Aorta (tissue), 5 donors: ENCODE measurements at regions not wholly inside any gene's neighbourhood (a gene's known extent, or its start where the extent isn't known, plus 50 kb on each side); places are given as distances from the start of the nearest gene placed in this dataset.

Experiments used
- ATAC-seq: fragments of 200-7000 bp; cut with Tn5 transposase; one replicate; pipeline ENCODE4 v1.9.1; 2022; ENCODE audit warnings: moderate library complexity; ENCODE audit not compliant: low FRiP score
- DNase-seq, 2 donors: peaks; one replicate each; pipeline ENCODE4 v3.0.0-alpha.2; 2020
- H3K27ac ChIP-seq, 2 donors: one replicate each; pipeline ENCODE4 v1.5.1; 2013; ENCODE audit warnings: low read length in 2 of 2, mild to moderate bottlenecking in 2 of 2, moderate library complexity in 2 of 2, control low read depth in 1 of 2, inconsistent platforms in 1 of 2, low read depth in 1 of 2
- H3K27me3 ChIP-seq, 2 donors: one replicate each; pipeline ENCODE4 v1.6.1; 2013; ENCODE audit warnings: control low read depth in 1 of 2, low read length in 1 of 2, mild to moderate bottlenecking in 1 of 2, moderate library complexity in 1 of 2; ENCODE audit not compliant: insufficient read depth in 2 of 2, control insufficient read depth in 1 of 2
- H3K36me3 ChIP-seq, 2 donors: one replicate each; pipeline ENCODE4 v1.6.1; 2013; ENCODE audit warnings: control low read depth in 1 of 2, low read length in 1 of 2, mild to moderate bottlenecking in 1 of 2; ENCODE audit not compliant: insufficient read depth in 2 of 2, control insufficient read depth in 1 of 2
- H3K4me1 ChIP-seq, 2 donors: one replicate each; pipeline ENCODE4 v1.6.1; 2013; ENCODE audit warnings: low read length in 2 of 2, control low read depth in 1 of 2, mild to moderate bottlenecking in 1 of 2, moderate library complexity in 1 of 2; ENCODE audit not compliant: insufficient read depth in 2 of 2, control insufficient read depth in 1 of 2
- H3K4me3 ChIP-seq, 2 donors: one replicate each; pipeline ENCODE4 v1.5.1; 2013; ENCODE audit warnings: low read length in 2 of 2, control low read depth in 1 of 2, mild to moderate bottlenecking in 1 of 2
- H3K9me3 ChIP-seq: one replicate; pipeline ENCODE4 v1.6.1; 2013; ENCODE audit warnings: mild to moderate bottlenecking, low read length; ENCODE audit not compliant: control insufficient read depth
- WGBS, 2 donors: extraction: QIAGEN DNeasy Blood & Tissue Kit; methylation state at CpG; one replicate each; pipeline ENCODE4 v1.1.7; 2013; 5-methylcytosine and 5-hydroxymethylcytosine counted together
- intact Hi-C, 2 donors: fragments of 100-400 bp; cut with DNase I; formaldehyde crosslinking; loops; one replicate each; pipeline versions ENCODE4 v1.14.2 to v1.15.0; 2022
- donor health status: healthy with polysubstance abuse.
- donor health status: Bipolar disorder and iron deficiency.
- donor health status: DM: no; HTN: no; CAD: no.
- donor health status: DM: no; HTN: no; CAD: no.
- donor health status: DM: yes; HTN: yes; CAD: no.

DNA sequence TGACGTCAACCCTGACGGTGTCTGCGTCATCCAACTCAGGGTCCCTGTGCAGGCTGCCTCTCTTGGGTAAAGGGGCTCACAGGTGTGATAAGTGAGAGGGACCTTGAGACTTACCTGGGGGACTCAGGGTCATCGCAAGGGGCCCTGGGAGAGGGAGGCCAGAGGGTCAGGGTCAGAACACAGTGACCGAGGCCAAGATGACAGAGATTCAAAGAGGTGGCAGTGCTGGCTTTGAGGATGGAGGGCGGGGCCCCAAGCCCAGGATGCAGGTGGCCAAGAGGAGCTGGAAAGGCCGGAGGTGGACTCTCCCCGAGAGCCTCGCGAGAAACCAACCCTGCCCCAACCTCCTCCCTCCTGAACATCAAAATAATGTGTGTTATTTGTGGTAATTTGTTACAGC is 165.2 kb upstream of the PPP2R2D start:
- 82 to 90% methylated on average over 10 of the region's 10 CpGs for WGBS, 2 donors
- peaks cover 10% of the 10 kb centered on the region for H3K9me3 ChIP-seq
- no peaks in the 10 kb centered on the region for H3K4me1 ChIP-seq
- ATAC-seq: no peak
- no peaks in the 10 kb centered on the region for H3K27me3 ChIP-seq
- H3K4me3 ChIP-seq: no peak overlapping the region
- H3K36me3 ChIP-seq: no peaks in the 10 kb centered on the region
- H3K27ac ChIP-seq: no peak overlapping the region
- intact Hi-C loops: loop anchor here in 1 of 2 donors (5.0 kb wide), 1 partner anchor 318 kb away; no protein-coding TSS in a partner anchor
- DNase-seq: peak; percentile 18 to 39

- intact Hi-C loops: loop anchor here in 1 of 2 donors (5.0 kb wide), 1 partner anchor 319 kb away; no protein-coding TSS in a partner anchor
- WGBS, 2 donors: 87% methylated on average over 12 of the region's 12 CpGs
- DNase-seq: peak in 1 of 2 donors; percentile 40
- no peaks in the 10 kb centered on the region for H3K27me3 ChIP-seq
- H3K9me3 ChIP-seq: peaks cover 10% of the 10 kb centered on the region
- H3K4me1 ChIP-seq: no peaks in the 10 kb centered on the region
- no peak for ATAC-seq
- H3K36me3 ChIP-seq: no peaks in the 10 kb centered on the region
- H3K27ac ChIP-seq: no peak overlapping the region
- H3K4me3 ChIP-seq: no peak overlapping the region
These were observed 164.4 kb upstream of the PPP2R2D start for GRCh38 chr10:131736321-131736980.

- Histone ChIP-seq H3K4me1 (no peaks in the 10 kb centered on the region), H3K4me3 (no peak overlapping the region), H3K9me3 (peaks cover 4% of the 10 kb centered on the region), H3K27ac (no peak overlapping the region), H3K36me3 (no peaks in the 10 kb centered on the region), H3K27me3 (no peaks in the 10 kb centered on the region)
- peak in 1 of 2 donors; percentile 38 for DNase-seq
- no peak for ATAC-seq
- 82 to 87% methylated on average over 18 of the region's 18 CpGs for WGBS, 2 donors
- intact Hi-C loops: loop anchor here in 1 of 2 donors (5.0 kb wide), 1 partner anchor 320 kb away; no protein-coding TSS in a partner anchor
These were observed 163.0 kb upstream of the PPP2R2D start for GRCh38 chr10:131737543-131738395.

GRCh38 chr10:131738396-131738735 is 162.4 kb upstream of the PPP2R2D start:
- H3K36me3 ChIP-seq: no peaks in the 10 kb centered on the region
- peaks cover 4% of the 10 kb centered on the region for H3K9me3 ChIP-seq
- peak in 1 of 2 donors; percentile 29 for DNase-seq
- intact Hi-C loops: loop anchor here in 1 of 2 donors (5.0 kb wide), 1 partner anchor 321 kb away; no protein-coding TSS in a partner anchor
- H3K4me3 ChIP-seq: no peak overlapping the region
- H3K4me1 ChIP-seq: no peaks in the 10 kb centered on the region
- 68 to 73% methylated on average over 11 of the region's 11 CpGs for WGBS, 2 donors
- no peaks in the 10 kb centered on the region for H3K27me3 ChIP-seq
- H3K27ac ChIP-seq: no peak overlapping the region
- ATAC-seq: no peak

GRCh38 chr10:131739206-131739605 is 161.6 kb upstream of the PPP2R2D start:
- 48 to 55% methylated on average over 10 of the region's 10 CpGs for WGBS, 2 donors
- Histone ChIP-seq H3K9me3 (peaks cover 4% of the 10 kb centered on the region), H3K4me3 (no peak overlapping the region), H3K27ac (no peak overlapping the region), H3K4me1 (no peaks in the 10 kb centered on the region), H3K27me3 (no peaks in the 10 kb centered on the region), H3K36me3 (no peaks in the 10 kb centered on the region)
- ATAC-seq: no peak
- no peak for DNase-seq
- intact Hi-C loops: loop anchor here in 1 of 2 donors (5.0 kb wide), 1 partner anchor 322 kb away; no protein-coding TSS in a partner anchor

GRCh38 chr10:131742500-131742951 is 158.3 kb upstream of the PPP2R2D start:
- 89 to 92% methylated on average over 17 of the region's 17 CpGs for WGBS, 2 donors
- Histone ChIP-seq H3K27ac (no peak overlapping the region), H3K36me3 (no peaks in the 10 kb centered on the region), H3K4me1 (no peaks in the 10 kb centered on the region), H3K9me3 (peaks cover 4% of the 10 kb centered on the region), H3K27me3 (no peaks in the 10 kb centered on the region), H3K4me3 (no peak overlapping the region)
- ATAC-seq (no peak), DNase-seq (peak; percentile 31 to 51)
- intact Hi-C loops: no loop called here

DNA sequence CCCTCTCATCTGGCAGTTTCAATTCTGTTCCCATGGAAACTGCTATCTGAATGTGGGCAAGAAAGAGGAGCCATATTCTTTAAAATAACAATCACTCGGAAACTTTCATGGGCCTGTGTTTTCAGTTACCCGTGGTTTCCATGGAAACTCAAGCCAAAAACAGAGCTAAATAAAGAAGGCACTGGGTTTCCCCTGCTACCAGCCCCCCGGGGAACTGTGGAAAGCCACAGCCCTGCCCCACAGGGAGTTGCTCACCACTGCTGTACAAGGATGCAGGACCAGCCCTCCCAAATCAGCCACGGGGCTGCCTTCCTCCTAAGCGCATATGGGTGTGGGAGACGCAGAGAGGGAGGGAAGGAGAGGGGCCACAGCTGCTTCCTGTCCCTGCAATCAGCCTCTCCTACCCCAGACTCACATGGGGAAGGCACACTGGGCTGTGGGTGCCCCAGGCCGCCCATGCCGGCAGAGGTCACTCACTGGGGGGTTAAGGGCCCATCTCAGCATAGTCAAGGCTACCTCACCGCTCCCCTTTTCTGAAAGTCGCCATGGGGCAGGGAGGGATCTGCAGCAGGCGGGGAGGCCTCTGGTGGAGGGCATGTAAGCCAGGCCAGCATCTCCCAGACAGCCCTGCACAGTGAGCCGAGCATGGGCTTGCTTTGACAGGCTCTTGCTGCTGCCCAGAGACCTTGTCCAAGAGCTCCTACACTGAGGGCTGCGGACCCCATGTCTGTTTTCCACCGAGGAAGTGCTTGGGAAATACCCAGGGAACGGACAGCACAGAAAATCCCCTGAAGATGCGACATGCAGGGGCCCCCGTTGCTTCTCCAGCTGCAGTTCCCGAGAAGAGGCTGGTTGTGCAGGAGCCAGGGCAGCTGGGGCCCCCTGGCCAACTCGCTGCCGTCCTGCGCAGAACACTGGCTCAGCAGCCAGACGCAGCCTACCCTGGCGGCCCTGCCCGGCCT is 157.3 kb upstream of the PPP2R2D start:
- no peaks in the 10 kb centered on the region for H3K36me3 ChIP-seq
- H3K27ac ChIP-seq: no peak overlapping the region
- ATAC-seq (no peak), DNase-seq (peak in 1 of 2 donors; percentile 69)
- no peak overlapping the region for H3K4me3 ChIP-seq
- intact Hi-C loops: no loop called here
- 13 to 16% methylated on average over 23 to 24 of the region's 24 CpGs for WGBS, 2 donors
- H3K9me3 ChIP-seq: peaks cover 4% of the 10 kb centered on the region
- H3K4me1 ChIP-seq: no peaks in the 10 kb centered on the region
- no peaks in the 10 kb centered on the region for H3K27me3 ChIP-seq

DNA sequence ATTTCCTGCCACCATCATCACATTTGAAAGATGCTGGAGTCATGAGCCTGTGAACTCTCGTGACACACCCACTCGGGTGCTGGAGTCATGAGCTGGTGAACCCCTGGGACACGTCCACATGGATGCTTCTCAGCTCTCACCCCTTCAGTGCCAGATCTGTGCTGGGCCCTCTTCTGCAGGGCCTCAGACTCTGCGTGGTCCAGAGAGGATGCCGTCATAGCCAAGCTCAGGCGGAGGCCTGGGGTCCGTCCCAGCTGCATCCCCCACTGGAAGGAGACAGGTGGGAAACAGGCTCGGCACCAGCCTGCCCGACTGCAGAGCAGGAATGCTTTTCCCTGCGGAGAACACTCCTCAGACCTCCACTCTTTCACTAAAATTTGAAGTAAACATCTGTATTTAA is 156.5 kb upstream of the PPP2R2D start:
- peak; percentile 7 to 37 for DNase-seq

More for the DNA sequence above, 156.5 kb upstream of the PPP2R2D start:
- Histone ChIP-seq H3K36me3 (no peaks in the 10 kb centered on the region), H3K4me1 (no peaks in the 10 kb centered on the region), H3K27me3 (no peaks in the 10 kb centered on the region), H3K9me3 (peaks cover 4% of the 10 kb centered on the region), H3K4me3 (no peak overlapping the region), H3K27ac (no peak overlapping the region)
- intact Hi-C loops: no loop called here
- 64 to 69% methylated on average over 10 of the region's 10 CpGs for WGBS, 2 donors
- ATAC-seq: no peak
